ENCODE measurements at regions not wholly inside any gene's neighbourhood (a gene's known extent, or its start where the extent isn't known, plus 50 kb on each side); places are given as distances from the start of the nearest gene placed in this dataset.
A peak's percentile ranks its signal among the peaks of the same experiment; 100 is the strongest.

DNA sequence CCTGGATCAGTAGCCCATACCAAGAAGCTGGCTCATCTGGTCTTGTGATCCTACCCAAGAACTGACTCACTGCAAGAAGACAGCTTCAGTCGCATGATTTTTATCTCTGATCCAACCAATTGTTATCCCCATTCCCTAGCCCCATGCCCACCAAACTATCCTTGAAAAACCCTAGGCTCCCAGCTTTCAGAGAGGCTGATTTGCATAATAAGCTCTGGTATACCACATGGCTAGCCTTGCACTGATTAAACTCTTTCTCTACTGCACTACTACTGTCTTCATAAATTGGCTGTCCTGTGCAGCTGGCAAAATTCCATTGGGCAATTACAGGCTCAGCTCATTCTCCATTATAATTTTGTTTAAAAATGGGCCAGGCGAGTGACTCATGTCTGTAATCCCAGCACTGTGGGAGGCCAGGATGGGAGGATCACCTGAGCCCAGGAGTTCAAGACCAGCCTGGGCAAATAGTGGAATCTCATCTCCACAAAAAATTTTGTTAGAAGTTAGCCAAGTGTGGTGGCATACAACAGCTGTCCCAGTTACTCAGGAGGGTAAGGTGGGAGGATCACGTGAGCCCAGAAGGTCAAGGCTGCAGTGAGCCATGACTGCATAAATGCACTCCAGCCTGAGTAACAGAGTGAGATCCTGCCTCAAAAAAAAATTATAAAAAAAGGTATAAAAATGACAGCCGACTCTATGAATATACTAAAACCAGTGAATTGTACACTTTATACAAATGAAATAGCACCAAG lies 76.7 kb upstream of the EIF5 start:
- TF ChIP-seq TAF1 (IDR thresholded peaks at IDR 0.05; ENCODE audit: borderline replicate concordance, low read depth, low read length) (no peak), POLR2A (IDR thresholded peaks at IDR 0.05; ENCODE audit: low read depth, low read length) (no peak), POLR2AphosphoS5 (IDR thresholded peaks at IDR 0.05; ENCODE audit: low read depth, low read length) (no peak)
- no peak for FAIRE-seq
- no peak for DNase-seq (ENCODE audit: insufficient read length)

- FAIRE-seq, result no peak
- no peak for TF ChIP-seq POLR2AphosphoS5 (IDR thresholded peaks at IDR 0.05; ENCODE audit: low read depth, low read length)
- TF ChIP-seq TAF1 (IDR thresholded peaks at IDR 0.05; ENCODE audit: borderline replicate concordance, low read depth, low read length), result no peak
- no peak for TF ChIP-seq POLR2A (IDR thresholded peaks at IDR 0.05; ENCODE audit: low read depth, low read length)
- DNase-seq (ENCODE audit: insufficient read length), result no peak
Observed at GRCh38 chr14:103258211-103258610, 75.8 kb upstream of the EIF5 start.

DNA sequence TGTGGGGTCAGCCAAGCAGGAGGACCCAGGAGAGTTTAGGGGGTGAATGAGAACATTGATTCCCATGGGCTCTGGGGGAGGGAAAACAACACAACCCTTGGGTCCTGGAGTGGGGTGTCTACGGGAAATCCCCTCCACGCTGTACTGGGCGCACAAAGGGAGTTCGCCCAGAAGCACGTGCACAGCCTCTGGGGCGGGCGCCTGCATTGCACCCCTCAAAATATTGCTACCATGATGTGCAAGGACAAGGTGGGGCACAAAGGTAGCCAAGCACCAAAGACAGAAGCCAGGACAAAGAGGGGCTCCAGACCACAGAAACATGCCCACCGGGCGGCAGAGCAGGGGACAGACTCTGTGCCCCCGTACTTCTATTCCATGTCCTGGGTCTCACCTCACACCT lies 74.9 kb upstream of the EIF5 start:
- DNase-seq (ENCODE audit: insufficient read length) (no peak), FAIRE-seq (no peak)
- TF ChIP-seq TAF1 (IDR thresholded peaks at IDR 0.05; ENCODE audit: borderline replicate concordance, low read depth, low read length) (no peak), POLR2AphosphoS5 (IDR thresholded peaks at IDR 0.05; ENCODE audit: low read depth, low read length) (no peak), POLR2A (IDR thresholded peaks at IDR 0.05; ENCODE audit: low read depth, low read length) (no peak)

- DNase-seq (ENCODE audit: insufficient read length), result no peak
- TF ChIP-seq POLR2A (IDR thresholded peaks at IDR 0.05; ENCODE audit: low read depth, low read length) (no peak), POLR2AphosphoS5 (IDR thresholded peaks at IDR 0.05; ENCODE audit: low read depth, low read length) (no peak), TAF1 (IDR thresholded peaks at IDR 0.05; ENCODE audit: borderline replicate concordance, low read depth, low read length) (no peak)
Observed at GRCh38 chr14:103259801-103260628, 74.0 kb upstream of the EIF5 start.

DNA sequence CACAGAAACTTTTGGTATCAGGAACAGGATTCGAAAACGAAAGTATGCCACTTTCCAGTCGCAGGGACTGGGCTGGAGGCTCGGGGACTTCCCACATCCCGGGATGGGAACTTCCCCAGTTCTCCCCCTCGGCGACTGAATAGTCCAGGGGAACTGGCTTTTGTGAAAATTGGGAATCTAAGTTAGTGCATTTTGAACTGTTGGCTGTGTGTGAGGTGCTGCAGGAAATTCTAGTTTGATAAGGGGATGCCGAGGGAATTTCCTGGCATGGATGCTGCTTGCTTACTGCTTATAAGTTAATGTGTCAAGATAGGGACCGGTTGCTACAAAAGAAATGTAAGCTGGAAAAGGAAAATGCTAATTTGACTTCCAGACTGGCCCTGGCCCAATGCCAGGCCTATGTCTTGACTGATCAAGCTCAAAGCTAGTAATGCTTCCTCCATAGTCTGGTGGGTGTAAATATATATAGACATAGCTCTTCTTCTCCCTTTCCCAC lies 73.4 kb upstream of the EIF5 start:
- DNase-seq (ENCODE audit: insufficient read length) (no peak), FAIRE-seq (peak; percentile 33)
- TF ChIP-seq TAF1 (IDR thresholded peaks at IDR 0.05; ENCODE audit: borderline replicate concordance, low read depth, low read length), result no peak
- no peak for TF ChIP-seq POLR2A (IDR thresholded peaks at IDR 0.05; ENCODE audit: low read depth, low read length)
- no peak for TF ChIP-seq POLR2AphosphoS5 (IDR thresholded peaks at IDR 0.05; ENCODE audit: low read depth, low read length)

More at GRCh38 chr14:103259801-103260628, 74.0 kb upstream of the EIF5 start:
- no peak for FAIRE-seq

DNA sequence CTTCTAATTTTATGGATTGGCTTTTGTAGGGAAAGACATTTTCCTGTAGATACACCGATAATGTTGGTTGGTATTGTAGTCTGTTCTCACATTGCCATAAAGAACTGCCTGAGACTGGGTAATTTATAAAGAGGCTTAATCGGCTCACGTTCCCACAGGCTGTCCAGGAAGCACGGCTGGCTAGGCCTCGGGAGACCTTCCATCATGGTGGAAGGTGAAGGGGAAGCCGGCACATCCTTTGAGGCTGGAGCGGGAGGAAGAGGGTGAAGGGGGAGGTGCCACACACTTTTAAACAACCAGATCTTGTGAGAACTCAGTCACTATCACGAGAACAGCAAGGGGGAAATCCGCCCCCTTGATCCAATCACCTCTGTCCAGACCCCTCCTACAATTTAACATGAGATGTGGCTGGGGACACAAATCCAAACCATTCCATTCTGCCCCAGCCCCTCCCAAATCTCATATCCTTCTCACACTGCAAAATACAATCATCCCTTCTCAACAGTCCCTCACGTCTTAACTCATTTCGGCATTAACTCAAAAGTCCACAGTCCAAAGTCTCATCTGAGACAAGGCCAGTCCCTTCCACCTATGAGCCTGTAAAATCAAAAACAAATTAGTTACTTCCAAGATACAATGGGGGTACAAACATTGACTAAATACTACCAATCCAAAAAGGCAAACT lies 66.7 kb upstream of the EIF5 start:
- DNase-seq (ENCODE audit: insufficient read length) (no peak), FAIRE-seq (no peak)
- TF ChIP-seq TAF1 (IDR thresholded peaks at IDR 0.05; ENCODE audit: borderline replicate concordance, low read depth, low read length) (no peak), POLR2AphosphoS5 (IDR thresholded peaks at IDR 0.05; ENCODE audit: low read depth, low read length) (no peak), POLR2A (IDR thresholded peaks at IDR 0.05; ENCODE audit: low read depth, low read length) (no peak)

DNA sequence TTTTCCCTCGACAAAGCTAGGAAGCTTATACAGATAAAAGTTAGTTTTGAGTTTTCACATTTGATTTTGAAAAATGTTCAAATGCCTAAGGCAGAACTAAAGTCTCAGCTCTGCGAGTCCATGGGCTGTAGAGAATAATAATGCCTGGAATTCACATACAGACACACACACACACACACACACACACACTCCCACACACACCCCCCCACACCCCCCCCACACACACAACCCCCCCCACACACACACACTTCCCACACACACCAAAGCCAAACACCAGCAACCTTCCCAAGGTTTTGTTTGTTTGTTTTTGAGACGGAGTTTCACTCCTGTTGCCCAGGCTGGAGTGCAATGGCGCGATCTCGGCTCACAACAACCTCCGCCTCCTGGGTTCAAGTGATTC lies 62.8 kb upstream of the EIF5 start:
- DNase-seq (ENCODE audit: insufficient read length) (no peak), FAIRE-seq (no peak)
- TF ChIP-seq POLR2A (IDR thresholded peaks at IDR 0.05; ENCODE audit: low read depth, low read length) (no peak), POLR2AphosphoS5 (IDR thresholded peaks at IDR 0.05; ENCODE audit: low read depth, low read length) (no peak), TAF1 (IDR thresholded peaks at IDR 0.05; ENCODE audit: borderline replicate concordance, low read depth, low read length) (no peak)

- FAIRE-seq (no peak), DNase-seq (ENCODE audit: insufficient read length) (no peak)
- TF ChIP-seq TAF1 (IDR thresholded peaks at IDR 0.05; ENCODE audit: borderline replicate concordance, low read depth, low read length) (no peak), POLR2A (IDR thresholded peaks at IDR 0.05; ENCODE audit: low read depth, low read length) (no peak), POLR2AphosphoS5 (IDR thresholded peaks at IDR 0.05; ENCODE audit: low read depth, low read length) (no peak)
Observed at GRCh38 chr14:103273145-103273744, 60.8 kb upstream of the EIF5 start.

- TF ChIP-seq TAF1 (IDR thresholded peaks at IDR 0.05; ENCODE audit: borderline replicate concordance, low read depth, low read length), result no peak
- TF ChIP-seq POLR2A (IDR thresholded peaks at IDR 0.05; ENCODE audit: low read depth, low read length), result no peak
- TF ChIP-seq POLR2AphosphoS5 (IDR thresholded peaks at IDR 0.05; ENCODE audit: low read depth, low read length), result no peak
- no peak for DNase-seq (ENCODE audit: insufficient read length)
- FAIRE-seq, result no peak
Observed at GRCh38 chr14:103273745-103274615, 60.1 kb upstream of the EIF5 start.

DNA sequence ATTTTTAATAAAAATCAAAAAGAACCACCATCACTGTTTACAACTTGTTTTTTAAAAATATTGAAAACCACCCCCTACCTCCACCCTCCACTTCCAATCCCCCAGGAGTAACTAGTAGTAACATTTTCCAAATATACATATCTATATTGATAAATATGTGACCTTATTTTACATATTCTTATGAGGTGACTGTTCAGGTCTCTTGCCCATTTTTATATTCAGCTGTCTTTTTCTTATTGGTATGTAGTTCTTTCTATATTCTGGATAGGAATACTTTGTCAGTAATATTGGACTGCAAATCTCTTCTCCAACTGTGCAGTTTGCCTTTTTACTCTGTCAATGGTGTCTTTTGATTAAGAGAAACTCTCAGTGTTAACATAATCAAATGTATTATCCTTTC lies 59.0 kb upstream of the EIF5 start:
- FAIRE-seq, result no peak
- no peak for TF ChIP-seq TAF1 (IDR thresholded peaks at IDR 0.05; ENCODE audit: borderline replicate concordance, low read depth, low read length)
- no peak for TF ChIP-seq POLR2A (IDR thresholded peaks at IDR 0.05; ENCODE audit: low read depth, low read length)
- TF ChIP-seq POLR2AphosphoS5 (IDR thresholded peaks at IDR 0.05; ENCODE audit: low read depth, low read length), result no peak
- DNase-seq (ENCODE audit: insufficient read length), result no peak
